Mesenchymal stem cell (in vitro differentiated cells and primary cell): ENCODE measurements at regions not wholly inside any gene's neighbourhood (a gene's known extent, or its start where the extent isn't known, plus 50 kb on each side); places are given as distances from the start of the nearest gene placed in this dataset.

Experiments used
- DNase-seq: peaks from one replicate; pipeline ENCODE4 v3.0.0-alpha.2; 2013
- H2AFZ ChIP-seq: one replicate; pipeline ENCODE4 v1.6.1; 2013; ENCODE audit warnings: low read depth, mild to moderate bottlenecking, control low read depth, inconsistent platforms, low read length, moderate library complexity
- H2AK5ac ChIP-seq: 2 replicates; pipeline ENCODE4 v1.6.1; 2013; ENCODE audit warnings: low read length, moderate library complexity, mild to moderate bottlenecking, inconsistent platforms; ENCODE audit not compliant: severe bottlenecking
- H2BK120ac ChIP-seq: one replicate; pipeline ENCODE4 v1.6.1; 2013; ENCODE audit warnings: low read depth, mild to moderate bottlenecking, inconsistent platforms, low read length, moderate library complexity
- H2BK12ac ChIP-seq, 2 experiments: one replicate each; pipeline ENCODE4 v1.6.1; 2013; ENCODE audit warnings: inconsistent platforms in 2 of 2, low read length in 2 of 2, mild to moderate bottlenecking in 2 of 2, moderate library complexity in 2 of 2, control low read depth in 1 of 2
- H2BK15ac ChIP-seq: one replicate; pipeline ENCODE4 v1.6.1; 2013; ENCODE audit warnings: mild to moderate bottlenecking, low read depth, inconsistent platforms; ENCODE audit not compliant: poor library complexity, severe bottlenecking
- H2BK5ac ChIP-seq: 2 replicates; pipeline ENCODE4 v1.6.1; 2013; ENCODE audit warnings: low read depth, mild to moderate bottlenecking, low read length, control low read depth, inconsistent platforms; ENCODE audit not compliant: poor library complexity, severe bottlenecking
- H3K14ac ChIP-seq, 2 experiments: one replicate each; pipeline ENCODE4 v1.6.1; 2013; ENCODE audit warnings: inconsistent platforms in 2 of 2, low read length in 2 of 2, control low read depth in 1 of 2, mild to moderate bottlenecking in 1 of 2, moderate library complexity in 1 of 2
- H3K18ac ChIP-seq, 2 experiments: one replicate each; pipeline ENCODE4 v1.6.1; 2013; ENCODE audit warnings: inconsistent platforms in 2 of 2, low read length in 2 of 2, control low read depth in 1 of 2, low read depth in 1 of 2, mild to moderate bottlenecking in 1 of 2
- H3K23ac ChIP-seq, 2 experiments: one replicate each; pipeline ENCODE4 v1.6.1; 2013; ENCODE audit warnings: inconsistent platforms in 2 of 2, low read length in 2 of 2, mild to moderate bottlenecking in 2 of 2, moderate library complexity in 2 of 2, control low read depth in 1 of 2
- H3K27ac ChIP-seq: 2 replicates; pipeline ENCODE4 v1.5.1; 2013; ENCODE audit warnings: mild to moderate bottlenecking, moderate library complexity, low read length, control low read depth, inconsistent platforms; ENCODE audit not compliant: poor library complexity, severe bottlenecking
- H3K27me3 ChIP-seq, 2 experiments: 2 replicates each; pipeline versions ENCODE4 v1.6.1 to v1.7.0; 2013; ENCODE audit warnings: low read length in 2 of 2, mild to moderate bottlenecking in 2 of 2, moderate library complexity in 2 of 2, control low read depth in 1 of 2, inconsistent platforms in 1 of 2; ENCODE audit not compliant: control insufficient read depth in 1 of 2, insufficient read depth in 1 of 2
- H3K36me3 ChIP-seq, 2 experiments: 2 replicates each; pipeline versions ENCODE4 v1.6.1 to v1.7.0; 2013; ENCODE audit warnings: low read length in 2 of 2, control low read depth in 1 of 2, inconsistent platforms in 1 of 2, low read depth in 1 of 2, mild to moderate bottlenecking in 1 of 2; ENCODE audit not compliant: insufficient read depth in 2 of 2, control insufficient read depth in 1 of 2
- H3K4ac ChIP-seq, 2 experiments: one replicate each; pipeline ENCODE4 v1.6.1; 2013; ENCODE audit warnings: inconsistent platforms in 2 of 2, low read length in 2 of 2, mild to moderate bottlenecking in 2 of 2, moderate library complexity in 2 of 2, control low read depth in 1 of 2, low read depth in 1 of 2
- H3K4me1 ChIP-seq: 2 replicates; pipeline ENCODE4 v1.6.1; 2013; ENCODE audit warnings: low read depth, low read length, control low read depth; ENCODE audit not compliant: control insufficient read depth, insufficient read depth
- H3K4me2 ChIP-seq: 2 replicates; pipeline ENCODE4 v1.6.1; 2013; ENCODE audit warnings: low read length, mild to moderate bottlenecking, inconsistent platforms; ENCODE audit not compliant: poor library complexity, severe bottlenecking
- H3K4me3 ChIP-seq, 2 experiments: 2 replicates each; pipeline versions ENCODE4 v1.5.1 to v1.7.0; 2013; ENCODE audit warnings: low read length in 2 of 2, mild to moderate bottlenecking in 2 of 2, control low read depth in 1 of 2, low read depth in 1 of 2; ENCODE audit not compliant: insufficient read depth in 1 of 2
- H3K79me1 ChIP-seq: replicated peaks from 2 replicates; pipeline ENCODE4 v1.6.1; 2013; ENCODE audit warnings: mild to moderate bottlenecking, control low read depth, low read length, inconsistent platforms; ENCODE audit not compliant: poor library complexity, severe bottlenecking
- H3K9ac ChIP-seq: 2 replicates; pipeline ENCODE4 v1.7.0; 2013; ENCODE audit warnings: mild to moderate bottlenecking, low read length, moderate library complexity
- H3K9me3 ChIP-seq: 2 replicates; pipeline ENCODE4 v1.7.0; 2013; ENCODE audit warnings: mild to moderate bottlenecking, low read length; ENCODE audit not compliant: control insufficient read depth
- H4K8ac ChIP-seq: one replicate; pipeline ENCODE4 v1.6.1; 2013; ENCODE audit warnings: inconsistent platforms, mild to moderate bottlenecking, low read length, moderate library complexity
- H4K91ac ChIP-seq: one replicate; pipeline ENCODE4 v1.6.1; 2013; ENCODE audit warnings: mild to moderate bottlenecking, low read length, inconsistent platforms
- WGBS: methylation state at CpG from one replicate; pipeline ENCODE4 v1.1.7; 2013; ENCODE audit warnings: mixed read lengths; 5-methylcytosine and 5-hydroxymethylcytosine counted together

GRCh38 chr3:156617145-156617544 is 57.2 kb upstream of the TIPARP start:
- no peak overlapping the region for H3K9ac ChIP-seq
- H3K4ac ChIP-seq = no peak overlapping the region
- no peak overlapping the region for H2BK15ac ChIP-seq
- no peak overlapping the region for H3K23ac ChIP-seq
- no peak overlapping the region for H4K91ac ChIP-seq
- no peak overlapping the region for H2BK5ac ChIP-seq
- peaks cover 8% of the 10 kb centered on the region for H3K4me1 ChIP-seq
- H3K27ac ChIP-seq = no peak overlapping the region
- H3K4me3 ChIP-seq = no peak overlapping the region
- no peak overlapping the region for H3K18ac ChIP-seq
- H2BK12ac ChIP-seq = no peak overlapping the region
- H3K9me3 ChIP-seq = no peaks in the 10 kb centered on the region
- no peaks in the 10 kb centered on the region for H3K36me3 ChIP-seq
- no peaks in the 10 kb centered on the region for H3K27me3 ChIP-seq
- no peak overlapping the region for H3K4me2 ChIP-seq
- H3K14ac ChIP-seq = no peak overlapping the region
- H4K8ac ChIP-seq = no peak overlapping the region
- no peak overlapping the region for H2AK5ac ChIP-seq
- DNase-seq = no peak
- H2AFZ ChIP-seq = no peak overlapping the region
- H2BK120ac ChIP-seq = no peak overlapping the region
- no peaks in the 10 kb centered on the region for H3K79me1 ChIP-seq

GRCh38 chr3:156615592-156616173 is 58.7 kb upstream of the TIPARP start:
- H2AFZ ChIP-seq = no peak overlapping the region
- peak overlapping the region; percentile 91 for H2BK15ac ChIP-seq
- H4K91ac ChIP-seq = no peak overlapping the region
- H3K36me3 ChIP-seq = no peaks in the 10 kb centered on the region
- H3K14ac ChIP-seq = no peak overlapping the region
- no peaks in the 10 kb centered on the region for H3K79me1 ChIP-seq
- H2BK120ac ChIP-seq = peak overlapping the region; percentile 21
- H3K9me3 ChIP-seq = no peaks in the 10 kb centered on the region
- H3K4me1 ChIP-seq = peaks cover 8% of the 10 kb centered on the region
- H4K8ac ChIP-seq = no peak overlapping the region
- no peaks in the 10 kb centered on the region for H3K27me3 ChIP-seq
- no peak overlapping the region for H3K9ac ChIP-seq
- H3K27ac ChIP-seq = peak overlapping the region; percentile 95
- no peak overlapping the region for H3K4ac ChIP-seq
- H2BK12ac ChIP-seq = peak overlapping the region in 1 of 2 experiments; percentile 45
- peak overlapping the region; percentile 84 for H2BK5ac ChIP-seq
- peak overlapping the region in 1 of 2 experiments; percentile 77 for H3K23ac ChIP-seq
- H2AK5ac ChIP-seq = peak overlapping the region; percentile 64
- no peak overlapping the region for H3K4me3 ChIP-seq
- no CpG with 5 or more reads among the region's 1 CpG for WGBS
- peak overlapping the region; percentile 38 to 67 for H3K18ac ChIP-seq
- DNase-seq = peak; percentile 89
- no peak overlapping the region for H3K4me2 ChIP-seq

GRCh38 chr3:156614642-156615511 is 59.5 kb upstream of the TIPARP start:
- H4K91ac ChIP-seq = no peak overlapping the region
- no peak overlapping the region for H3K14ac ChIP-seq
- H3K27ac ChIP-seq = peak overlapping the region; percentile 73
- no peak overlapping the region for H3K4me2 ChIP-seq
- H2BK12ac ChIP-seq = peak overlapping the region in 1 of 2 experiments; percentile 3
- H3K36me3 ChIP-seq = no peaks in the 10 kb centered on the region
- H2AK5ac ChIP-seq = no peak overlapping the region
- H3K4me1 ChIP-seq = peaks cover 6% of the 10 kb centered on the region
- H2BK120ac ChIP-seq = no peak overlapping the region
- no peaks in the 10 kb centered on the region for H3K9me3 ChIP-seq
- no peak overlapping the region for H2AFZ ChIP-seq
- H3K27me3 ChIP-seq = no peaks in the 10 kb centered on the region
- no peaks in the 10 kb centered on the region for H3K79me1 ChIP-seq
- H3K18ac ChIP-seq = peak overlapping the region in 1 of 2 experiments; percentile 5
- H3K9ac ChIP-seq = no peak overlapping the region
- H2BK5ac ChIP-seq = no peak overlapping the region
- WGBS = no CpG with 5 or more reads among the region's 1 CpG
- H3K23ac ChIP-seq = no peak overlapping the region
- H3K4me3 ChIP-seq = no peak overlapping the region
- no peak for DNase-seq
- no peak overlapping the region for H2BK15ac ChIP-seq
- no peak overlapping the region for H3K4ac ChIP-seq
- no peak overlapping the region for H4K8ac ChIP-seq

GRCh38 chr3:156612903-156613302 is 58.0 kb upstream of the SSR3 start:
- H3K27ac ChIP-seq = no peak overlapping the region
- no peak overlapping the region for H4K91ac ChIP-seq
- no peak overlapping the region for H2BK5ac ChIP-seq
- no peak for DNase-seq
- no peak overlapping the region for H3K18ac ChIP-seq
- H3K4me1 ChIP-seq = peaks cover 6% of the 10 kb centered on the region
- no peak overlapping the region for H3K23ac ChIP-seq
- no peak overlapping the region for H3K14ac ChIP-seq
- H3K36me3 ChIP-seq = no peaks in the 10 kb centered on the region
- no peaks in the 10 kb centered on the region for H3K79me1 ChIP-seq
- no peak overlapping the region for H3K9ac ChIP-seq
- no peak overlapping the region for H2BK15ac ChIP-seq
- no peak overlapping the region for H3K4me3 ChIP-seq
- no peak overlapping the region for H2AK5ac ChIP-seq
- H4K8ac ChIP-seq = no peak overlapping the region
- H2AFZ ChIP-seq = no peak overlapping the region
- no peak overlapping the region for H2BK120ac ChIP-seq
- no peak overlapping the region for H2BK12ac ChIP-seq
- no peaks in the 10 kb centered on the region for H3K9me3 ChIP-seq
- no peak overlapping the region for H3K4ac ChIP-seq
- H3K4me2 ChIP-seq = no peak overlapping the region
- no peaks in the 10 kb centered on the region for H3K27me3 ChIP-seq
